ENCODE measurements at regions not wholly inside any gene's neighbourhood (a gene's known extent, or its start where the extent isn't known, plus 50 kb on each side); places are given as distances from the start of the nearest gene placed in this dataset.
"Not testable (repeated sequence)": the region's sequence is repeated elsewhere in the genome, so short reads cannot be mapped to it uniquely, and the experiment has no call there.

DNA sequence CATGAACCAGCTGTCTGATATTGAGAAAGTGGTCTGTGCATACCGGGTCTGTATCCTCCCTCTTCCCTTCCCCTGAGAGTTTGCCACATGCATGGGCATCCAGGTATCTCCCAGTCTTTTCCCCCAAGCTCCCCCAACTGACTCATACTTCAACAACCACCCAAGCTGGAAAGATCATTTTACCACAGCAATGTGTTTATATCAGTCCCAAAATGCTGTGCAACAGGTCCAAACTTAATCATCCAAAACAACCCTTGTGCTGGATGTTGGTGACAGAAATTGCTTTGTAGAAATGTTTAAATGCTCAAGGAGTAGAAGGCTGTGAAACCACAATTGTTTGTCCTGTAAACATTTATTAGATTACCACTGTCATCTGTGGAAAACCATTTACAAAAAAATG lies 286.8 kb upstream of the KLF3 start:
- no peak for DNase-seq (ENCODE audit: low spot score)

- no peak for DNase-seq (ENCODE audit: low spot score)
These were observed 285.5 kb upstream of the KLF3 start for GRCh38 chr4:38378478-38378877.

GRCh38 chr4:38381788-38382187 lies 282.2 kb upstream of the KLF3 start:
- no peak for DNase-seq (ENCODE audit: low spot score)

- DNase-seq (ENCODE audit: low spot score) = no peak
These were observed 281.5 kb upstream of the KLF3 start for GRCh38 chr4:38382520-38382919.

DNA sequence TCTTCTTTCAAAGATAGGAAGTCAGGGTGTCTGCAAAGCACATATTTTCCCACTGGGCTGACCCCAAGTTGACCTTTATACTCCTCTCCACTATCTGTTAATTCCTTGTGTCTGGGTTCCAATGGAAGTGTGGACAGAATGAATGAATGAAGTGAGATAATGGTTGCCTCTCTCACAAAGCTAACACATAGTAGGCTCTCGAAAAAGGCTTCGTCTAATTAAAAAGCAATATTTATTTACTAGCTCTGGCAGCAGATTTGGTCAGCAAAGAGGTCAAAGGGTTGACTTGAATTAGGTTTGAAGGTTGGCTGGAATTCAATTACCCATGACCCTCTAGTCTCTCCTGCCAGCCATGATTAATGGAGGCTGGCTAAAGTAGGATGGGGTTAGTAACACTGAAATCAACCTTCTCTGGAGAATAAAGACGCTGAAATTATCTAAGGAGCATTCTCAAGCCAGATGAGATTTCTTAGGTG lies 280.3 kb upstream of the KLF3 start:
- DNase-seq (ENCODE audit: low spot score) = no peak

- DNase-seq (ENCODE audit: low spot score) = no peak
These were observed 278.6 kb upstream of the KLF3 start for GRCh38 chr4:38385093-38386004.

GRCh38 chr4:38386005-38386551 lies 277.9 kb upstream of the KLF3 start:
- no peak for DNase-seq (ENCODE audit: low spot score)

DNA sequence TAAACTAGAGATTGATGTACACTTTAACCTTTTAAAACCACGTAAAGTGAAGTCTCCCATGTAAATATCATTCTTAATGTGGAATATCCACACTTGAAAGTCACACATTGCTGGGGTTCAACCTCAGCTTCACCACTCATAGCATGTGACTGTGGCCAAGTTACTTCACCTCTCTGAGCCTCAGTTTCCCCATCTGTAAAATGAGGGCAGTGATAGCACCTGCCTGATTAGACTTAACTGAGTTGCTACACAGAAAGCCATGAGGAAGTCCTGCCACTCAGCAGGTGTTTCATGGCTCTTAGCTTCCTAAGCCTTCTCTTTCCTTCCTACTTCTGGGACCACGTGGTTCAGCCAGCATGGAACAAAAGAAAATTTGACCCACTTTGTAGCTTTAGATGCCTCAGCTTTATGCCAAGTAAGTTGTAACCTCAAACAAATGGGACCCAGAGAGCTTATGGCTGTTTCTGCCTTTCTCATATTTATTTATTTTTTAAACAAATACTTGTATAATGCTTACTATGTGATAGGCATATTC lies 277.3 kb upstream of the KLF3 start:
- DNase-seq (ENCODE audit: low spot score) = no peak

- no peak for DNase-seq (ENCODE audit: low spot score)
These were observed 276.7 kb upstream of the KLF3 start for GRCh38 chr4:38387348-38387747.

DNA sequence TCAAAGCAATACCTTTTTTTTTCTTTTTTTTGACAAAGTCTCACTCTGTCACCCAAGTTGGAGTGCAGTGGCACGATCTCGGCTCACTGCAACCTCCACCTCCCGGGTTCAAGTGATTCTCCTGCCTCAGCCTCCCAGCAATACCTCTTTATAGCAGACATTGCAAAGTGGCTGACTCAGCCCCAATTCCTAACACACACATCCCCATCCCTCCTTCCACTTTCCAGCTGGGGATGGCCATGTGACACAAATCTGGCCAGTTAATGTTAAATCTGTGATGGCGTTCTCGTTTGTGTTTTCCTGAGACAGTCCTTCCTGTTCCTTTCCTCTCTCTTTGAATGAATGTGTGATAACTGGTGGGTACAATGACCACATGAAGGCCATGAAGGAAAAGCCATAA lies 276.2 kb upstream of the KLF3 start:
- no peak for DNase-seq (ENCODE audit: low spot score)

DNA sequence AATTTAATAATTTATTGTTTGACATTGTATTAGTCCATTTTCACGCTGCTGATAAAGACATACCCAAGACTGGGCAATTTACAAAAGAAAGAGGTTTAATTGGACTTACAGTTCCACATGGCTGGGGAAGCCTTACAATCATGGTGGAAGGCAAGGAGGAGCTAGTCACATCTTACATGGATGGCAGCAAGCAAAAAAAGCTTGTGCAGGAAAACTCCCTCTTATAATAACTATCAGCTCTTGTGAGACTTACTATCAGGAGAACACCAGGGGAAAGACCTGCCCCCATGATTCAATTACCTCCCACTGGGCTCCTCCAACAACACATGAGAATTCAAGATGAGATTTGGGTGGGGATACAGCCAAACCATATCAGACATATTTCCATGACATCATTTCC lies 275.1 kb upstream of the KLF3 start:
- not testable (repeated sequence) for DNase-seq (ENCODE audit: low spot score)

DNA sequence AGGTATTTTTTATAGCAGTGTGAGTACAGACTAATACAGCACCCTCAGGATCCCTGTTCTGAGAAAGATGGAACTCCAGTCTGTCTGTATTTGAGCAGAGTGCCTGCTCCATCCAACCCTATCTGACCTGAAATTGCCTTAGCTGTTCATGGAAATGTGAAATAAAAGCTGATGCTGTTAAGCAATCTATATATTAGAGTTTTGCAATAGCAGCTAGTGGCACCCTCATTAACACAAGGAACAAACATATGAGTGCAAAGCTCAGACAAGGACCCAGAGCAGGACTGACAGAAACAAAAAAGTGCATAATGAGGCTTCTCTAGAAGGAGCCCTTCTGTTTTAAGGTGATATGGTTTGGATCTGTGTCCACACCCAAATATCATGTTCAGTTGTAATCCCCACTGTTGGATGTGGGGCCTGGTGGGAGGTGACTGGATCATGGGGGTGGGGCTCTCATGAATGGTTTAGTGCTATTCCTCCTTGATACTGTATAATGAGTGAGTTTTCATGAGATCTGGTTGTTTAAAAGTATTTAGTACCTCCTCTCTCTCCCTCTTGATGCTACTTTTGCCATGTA lies 272.9 kb upstream of the KLF3 start:
- no peak for DNase-seq (ENCODE audit: low spot score)

- DNase-seq (ENCODE audit: low spot score) = no peak
These were observed 271.7 kb upstream of the KLF3 start for GRCh38 chr4:38392223-38392855.

DNA sequence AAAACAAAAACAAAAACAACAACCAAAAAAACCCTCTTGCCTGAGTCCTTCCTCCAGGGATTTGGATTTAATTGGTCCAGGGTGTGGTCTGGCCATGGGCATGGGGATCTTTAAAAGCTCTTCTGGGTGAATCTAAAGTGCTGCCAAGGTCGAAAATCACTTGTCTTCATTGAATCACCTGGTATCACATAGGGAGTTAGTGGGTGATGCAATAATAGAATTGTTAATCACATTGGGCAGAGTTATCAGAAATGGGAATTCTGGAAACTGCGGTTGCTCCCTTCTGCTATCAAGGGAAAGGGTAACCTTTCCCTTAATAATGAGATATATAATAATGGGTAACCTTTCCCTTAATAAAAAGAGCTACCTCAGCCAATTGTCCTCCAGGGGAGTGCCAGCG lies 267.9 kb upstream of the KLF3 start:
- DNase-seq (ENCODE audit: low spot score) = no peak

GRCh38 chr4:38396845-38397547 lies 267.0 kb upstream of the KLF3 start:
- no peak for DNase-seq (ENCODE audit: low spot score)

DNA sequence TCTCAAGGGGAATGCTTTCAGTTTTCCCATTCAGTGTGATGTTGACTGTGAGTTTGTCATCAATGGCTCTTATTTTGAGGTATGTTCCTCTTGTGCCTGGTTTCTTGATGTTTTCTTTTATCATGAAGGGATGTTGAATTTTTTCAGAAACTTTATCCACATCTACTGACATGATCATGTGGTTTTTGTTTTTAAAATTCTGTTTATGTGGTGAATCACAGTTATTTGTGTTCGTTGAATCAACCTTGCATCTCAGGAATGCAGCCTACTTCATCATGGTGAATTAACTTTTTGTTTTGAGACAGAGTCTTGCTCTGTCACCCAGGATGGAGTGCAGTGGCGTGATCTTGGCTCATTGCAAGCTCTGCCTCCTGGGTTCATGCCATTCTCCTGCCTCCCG lies 263.1 kb upstream of the KLF3 start:
- no peak for DNase-seq (ENCODE audit: low spot score)

GRCh38 chr4:38406243-38406642 lies 257.8 kb upstream of the KLF3 start:
- DNase-seq (ENCODE audit: low spot score) = no peak

DNA sequence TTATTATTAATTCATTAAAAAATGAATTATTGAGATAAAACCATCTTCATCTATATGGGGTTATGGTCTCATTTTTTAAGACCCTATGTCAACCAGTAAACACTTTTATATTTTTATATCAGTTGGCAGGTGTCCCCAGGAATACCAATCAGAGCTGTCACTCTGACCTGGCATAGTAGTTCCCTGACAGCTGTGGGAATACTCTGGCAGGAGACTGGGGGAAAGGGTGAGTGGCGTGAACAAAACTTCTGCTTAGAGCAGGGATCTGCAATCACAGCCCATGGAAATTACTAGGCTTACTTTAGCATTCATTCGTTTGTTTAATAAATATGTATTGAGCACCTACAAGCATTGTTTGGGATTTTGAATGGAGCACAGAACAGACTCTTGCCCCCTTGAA lies 254.1 kb upstream of the KLF3 start:
- DNase-seq (ENCODE audit: low spot score) = no peak

DNA sequence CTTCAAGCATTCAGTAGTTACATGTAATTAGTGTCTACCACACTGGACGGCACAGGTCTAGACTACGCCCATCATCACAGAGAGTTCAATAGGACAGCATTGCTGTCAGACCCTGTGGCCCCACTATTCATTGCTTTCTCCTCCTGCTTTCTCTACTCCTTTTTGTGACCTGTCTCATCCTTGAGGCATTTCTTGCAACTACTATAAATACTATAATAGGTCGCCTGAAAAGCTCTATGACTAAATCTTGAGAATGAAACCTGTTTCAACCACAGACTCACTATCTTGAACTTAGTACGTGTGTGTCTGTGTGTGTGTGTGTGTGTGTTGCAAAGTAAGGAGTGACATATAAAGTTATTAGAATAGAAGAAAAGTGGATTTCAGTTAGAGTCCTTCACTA lies 252.9 kb upstream of the KLF3 start:
- no peak for DNase-seq (ENCODE audit: low spot score)

GRCh38 chr4:38411981-38412536 lies 251.9 kb upstream of the KLF3 start:
- no peak for DNase-seq (ENCODE audit: low spot score)
